ENCODE measurements at regions not wholly inside any gene's neighbourhood (a gene's known extent, or its start where the extent isn't known, plus 50 kb on each side); places are given as distances from the start of the nearest gene placed in this dataset.

GRCh38 chrX:148380107-148380506 lies 120.3 kb upstream of the AFF2 start:
- no peak for TF ChIP-seq POLR2AphosphoS5 (IDR thresholded peaks at IDR 0.05; ENCODE audit: insufficient read depth, low read depth, low read length)
- TF ChIP-seq, protein P1, sequence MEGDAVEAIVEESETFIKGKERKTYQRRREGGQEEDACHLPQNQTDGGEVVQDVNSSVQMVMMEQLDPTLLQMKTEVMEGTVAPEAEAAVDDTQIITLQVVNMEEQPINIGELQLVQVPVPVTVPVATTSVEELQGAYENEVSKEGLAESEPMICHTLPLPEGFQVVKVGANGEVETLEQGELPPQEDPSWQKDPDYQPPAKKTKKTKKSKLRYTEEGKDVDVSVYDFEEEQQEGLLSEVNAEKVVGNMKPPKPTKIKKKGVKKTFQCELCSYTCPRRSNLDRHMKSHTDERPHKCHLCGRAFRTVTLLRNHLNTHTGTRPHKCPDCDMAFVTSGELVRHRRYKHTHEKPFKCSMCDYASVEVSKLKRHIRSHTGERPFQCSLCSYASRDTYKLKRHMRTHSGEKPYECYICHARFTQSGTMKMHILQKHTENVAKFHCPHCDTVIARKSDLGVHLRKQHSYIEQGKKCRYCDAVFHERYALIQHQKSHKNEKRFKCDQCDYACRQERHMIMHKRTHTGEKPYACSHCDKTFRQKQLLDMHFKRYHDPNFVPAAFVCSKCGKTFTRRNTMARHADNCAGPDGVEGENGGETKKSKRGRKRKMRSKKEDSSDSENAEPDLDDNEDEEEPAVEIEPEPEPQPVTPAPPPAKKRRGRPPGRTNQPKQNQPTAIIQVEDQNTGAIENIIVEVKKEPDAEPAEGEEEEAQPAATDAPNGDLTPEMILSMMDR (IDR thresholded peaks at IDR 0.05; ENCODE audit: extremely low read depth in 1 of 2, insufficient read depth in 1 of 2, low read depth in 1 of 2, low read length in 2 of 2) = no peak

Measured in endothelial cell of umbilical vein (primary cell).